ENCODE measurements at regions not wholly inside any gene's neighbourhood (a gene's known extent, or its start where the extent isn't known, plus 50 kb on each side); places are given as distances from the start of the nearest gene placed in this dataset.

GRCh38 chr12:107238296-107238695 is 144.9 kb upstream of the CRY1 start:
- Histone ChIP-seq H3K4ac (ENCODE audit: low read depth in 1 of 2, low read length in 2 of 2) (no peak overlapping the region), H3K27me3 (ENCODE audit: control insufficient read depth in 1 of 2, insufficient read depth in 1 of 2, low read length in 2 of 2) (peaks cover 2 to 45% of the 10 kb centered on the region in 2 experiments), H2BK15ac (ENCODE audit: low read depth, poor library complexity, severe bottlenecking) (no peak overlapping the region), H4K8ac (ENCODE audit: low read length) (no peak overlapping the region), H2BK120ac (ENCODE audit: low read depth, low read length) (no peak overlapping the region), H2BK12ac (ENCODE audit: low read length in 2 of 2) (no peak overlapping the region), H4K91ac (ENCODE audit: low read length) (no peak overlapping the region), H2AFZ (ENCODE audit: low read depth, low read length) (no peak overlapping the region), H3K9me3 (ENCODE audit: control insufficient read depth, low read length) (no peaks in the 10 kb centered on the region), H3K14ac (ENCODE audit: low read length in 2 of 2) (no peak overlapping the region), H3K4me2 (ENCODE audit: low read length, poor library complexity, severe bottlenecking) (no peak overlapping the region), H3K4me3 (ENCODE audit: insufficient read depth in 1 of 2, low read depth in 1 of 2, low read length in 2 of 2) (no peak overlapping the region), H3K79me1 (replicated peaks; ENCODE audit: low read length, poor library complexity, severe bottlenecking) (no peaks in the 10 kb centered on the region), H2AK5ac (ENCODE audit: low read length, severe bottlenecking) (no peak overlapping the region), H3K23ac (ENCODE audit: low read length in 2 of 2) (no peak overlapping the region), H3K18ac (ENCODE audit: low read depth in 1 of 2, low read length in 2 of 2) (no peak overlapping the region), H2BK5ac (ENCODE audit: low read depth, low read length, poor library complexity, severe bottlenecking) (no peak overlapping the region), H3K4me1 (ENCODE audit: control insufficient read depth, insufficient read depth, low read depth, low read length) (no peaks in the 10 kb centered on the region), H3K9ac (ENCODE audit: low read length) (no peak overlapping the region), H3K36me3 (ENCODE audit: control insufficient read depth in 1 of 2, insufficient read depth in 2 of 2, low read depth in 1 of 2, low read length in 2 of 2) (no peaks in the 10 kb centered on the region), H3K27ac (ENCODE audit: low read length, poor library complexity, severe bottlenecking) (no peak overlapping the region)
- no peak for DNase-seq
- 84% methylated on average over 2 of the region's 3 CpGs for WGBS

- Histone ChIP-seq H3K4me3 (ENCODE audit: insufficient read depth in 1 of 2, low read depth in 1 of 2, low read length in 2 of 2) (no peak overlapping the region), H3K4ac (ENCODE audit: low read depth in 1 of 2, low read length in 2 of 2) (no peak overlapping the region)
- no peak for DNase-seq
Measured at GRCh38 chr12:107241411-107241810, 148.1 kb upstream of the CRY1 start.

GRCh38 chr12:107242189-107242588 is 148.8 kb upstream of the CRY1 start:
- no peak overlapping the region for H4K91ac ChIP-seq (ENCODE audit: low read length)
- no peaks in the 10 kb centered on the region for H3K4me1 ChIP-seq (ENCODE audit: control insufficient read depth, insufficient read depth, low read depth, low read length)
- H2BK5ac ChIP-seq (ENCODE audit: low read depth, low read length, poor library complexity, severe bottlenecking), result no peak overlapping the region
- WGBS, result 45% methylated on average over 4 of the region's 4 CpGs
- no peak overlapping the region for H3K14ac ChIP-seq (ENCODE audit: low read length in 2 of 2)
- DNase-seq, result no peak
- no peak overlapping the region for H3K18ac ChIP-seq (ENCODE audit: low read depth in 1 of 2, low read length in 2 of 2)
- H3K4ac ChIP-seq (ENCODE audit: low read depth in 1 of 2, low read length in 2 of 2), result no peak overlapping the region
- no peak overlapping the region for H3K4me2 ChIP-seq (ENCODE audit: low read length, poor library complexity, severe bottlenecking)
- no peak overlapping the region for H3K27ac ChIP-seq (ENCODE audit: low read length, poor library complexity, severe bottlenecking)
- H3K36me3 ChIP-seq (ENCODE audit: control insufficient read depth in 1 of 2, insufficient read depth in 2 of 2, low read depth in 1 of 2, low read length in 2 of 2), result no peaks in the 10 kb centered on the region
- no peaks in the 10 kb centered on the region for H3K79me1 ChIP-seq (replicated peaks; ENCODE audit: low read length, poor library complexity, severe bottlenecking)
- no peak overlapping the region for H2BK120ac ChIP-seq (ENCODE audit: low read depth, low read length)
- H3K23ac ChIP-seq (ENCODE audit: low read length in 2 of 2), result no peak overlapping the region
- H3K4me3 ChIP-seq (ENCODE audit: insufficient read depth in 1 of 2, low read depth in 1 of 2, low read length in 2 of 2), result no peak overlapping the region
- no peak overlapping the region for H4K8ac ChIP-seq (ENCODE audit: low read length)
- no peaks in the 10 kb centered on the region for H3K9me3 ChIP-seq (ENCODE audit: control insufficient read depth, low read length)
- no peak overlapping the region for H2AFZ ChIP-seq (ENCODE audit: low read depth, low read length)
- H2BK15ac ChIP-seq (ENCODE audit: low read depth, poor library complexity, severe bottlenecking), result no peak overlapping the region
- no peak overlapping the region for H2BK12ac ChIP-seq (ENCODE audit: low read length in 2 of 2)
- peaks cover 6 to 54% of the 10 kb centered on the region in 2 experiments for H3K27me3 ChIP-seq (ENCODE audit: control insufficient read depth in 1 of 2, insufficient read depth in 1 of 2, low read length in 2 of 2)
- no peak overlapping the region for H2AK5ac ChIP-seq (ENCODE audit: low read length, severe bottlenecking)
- no peak overlapping the region for H3K9ac ChIP-seq (ENCODE audit: low read length)

More at GRCh38 chr12:107241411-107241810, 148.1 kb upstream of the CRY1 start:
- Histone ChIP-seq H3K18ac (ENCODE audit: low read depth in 1 of 2, low read length in 2 of 2) (no peak overlapping the region), H3K36me3 (ENCODE audit: control insufficient read depth in 1 of 2, insufficient read depth in 2 of 2, low read depth in 1 of 2, low read length in 2 of 2) (no peaks in the 10 kb centered on the region), H2AFZ (ENCODE audit: low read depth, low read length) (no peak overlapping the region), H2BK5ac (ENCODE audit: low read depth, low read length, poor library complexity, severe bottlenecking) (no peak overlapping the region), H3K14ac (ENCODE audit: low read length in 2 of 2) (no peak overlapping the region), H2AK5ac (ENCODE audit: low read length, severe bottlenecking) (no peak overlapping the region), H2BK120ac (ENCODE audit: low read depth, low read length) (no peak overlapping the region), H3K9ac (ENCODE audit: low read length) (no peak overlapping the region), H3K4me2 (ENCODE audit: low read length, poor library complexity, severe bottlenecking) (no peak overlapping the region), H3K79me1 (replicated peaks; ENCODE audit: low read length, poor library complexity, severe bottlenecking) (no peaks in the 10 kb centered on the region), H4K8ac (ENCODE audit: low read length) (no peak overlapping the region), H3K23ac (ENCODE audit: low read length in 2 of 2) (no peak overlapping the region), H2BK15ac (ENCODE audit: low read depth, poor library complexity, severe bottlenecking) (no peak overlapping the region), H3K27me3 (ENCODE audit: control insufficient read depth in 1 of 2, insufficient read depth in 1 of 2, low read length in 2 of 2) (peaks cover 6 to 57% of the 10 kb centered on the region in 2 experiments), H3K4me1 (ENCODE audit: control insufficient read depth, insufficient read depth, low read depth, low read length) (no peaks in the 10 kb centered on the region), H3K9me3 (ENCODE audit: control insufficient read depth, low read length) (no peaks in the 10 kb centered on the region), H3K27ac (ENCODE audit: low read length, poor library complexity, severe bottlenecking) (no peak overlapping the region), H2BK12ac (ENCODE audit: low read length in 2 of 2) (no peak overlapping the region), H4K91ac (ENCODE audit: low read length) (no peak overlapping the region)
- WGBS, result 85% methylated on average over 1 of the region's 1 CpG

- Histone ChIP-seq H3K14ac (ENCODE audit: low read length in 2 of 2) (no peak overlapping the region), H3K36me3 (ENCODE audit: control insufficient read depth in 1 of 2, insufficient read depth in 2 of 2, low read depth in 1 of 2, low read length in 2 of 2) (no peaks in the 10 kb centered on the region), H2AK5ac (ENCODE audit: low read length, severe bottlenecking) (no peak overlapping the region), H3K4me1 (ENCODE audit: control insufficient read depth, insufficient read depth, low read depth, low read length) (no peaks in the 10 kb centered on the region), H3K4ac (ENCODE audit: low read depth in 1 of 2, low read length in 2 of 2) (no peak overlapping the region), H2BK120ac (ENCODE audit: low read depth, low read length) (no peak overlapping the region), H3K9ac (ENCODE audit: low read length) (no peak overlapping the region), H3K79me1 (replicated peaks; ENCODE audit: low read length, poor library complexity, severe bottlenecking) (no peaks in the 10 kb centered on the region), H2BK5ac (ENCODE audit: low read depth, low read length, poor library complexity, severe bottlenecking) (no peak overlapping the region), H2BK12ac (ENCODE audit: low read length in 2 of 2) (no peak overlapping the region), H3K4me2 (ENCODE audit: low read length, poor library complexity, severe bottlenecking) (no peak overlapping the region), H3K27ac (ENCODE audit: low read length, poor library complexity, severe bottlenecking) (no peak overlapping the region), H3K27me3 (ENCODE audit: control insufficient read depth in 1 of 2, insufficient read depth in 1 of 2, low read length in 2 of 2) (peaks cover 6 to 54% of the 10 kb centered on the region in 2 experiments), H2BK15ac (ENCODE audit: low read depth, poor library complexity, severe bottlenecking) (no peak overlapping the region), H3K23ac (ENCODE audit: low read length in 2 of 2) (no peak overlapping the region), H3K4me3 (ENCODE audit: insufficient read depth in 1 of 2, low read depth in 1 of 2, low read length in 2 of 2) (no peak overlapping the region), H4K8ac (ENCODE audit: low read length) (no peak overlapping the region), H4K91ac (ENCODE audit: low read length) (no peak overlapping the region), H3K18ac (ENCODE audit: low read depth in 1 of 2, low read length in 2 of 2) (no peak overlapping the region), H2AFZ (ENCODE audit: low read depth, low read length) (no peak overlapping the region), H3K9me3 (ENCODE audit: control insufficient read depth, low read length) (no peaks in the 10 kb centered on the region)
- WGBS, result 66% methylated on average over 4 of the region's 4 CpGs
- DNase-seq, result no peak
Measured at GRCh38 chr12:107243341-107243740, 150.0 kb upstream of the CRY1 start.

Measured in mesenchymal stem cell (in vitro differentiated cells and primary cell).